Choroid plexus epithelial cell (primary cell): ENCODE measurements at regions not wholly inside any gene's neighbourhood (a gene's known extent, or its start where the extent isn't known, plus 50 kb on each side); places are given as distances from the start of the nearest gene placed in this dataset.

Source experiments
- DNase-seq: peaks from one replicate; pipeline ENCODE4 v3.0.0-alpha.2; 2010; ENCODE audit warnings: low read depth
- H3K4me3 ChIP-seq: 2 replicates; pipeline ENCODE4 v1.5.1; 2011; ENCODE audit warnings: low read depth, mild to moderate bottlenecking, control low read depth, low read length, moderate library complexity
- CTCF ChIP-seq: conservative IDR thresholded peaks from 2 replicates; pipeline ENCODE4 v1.5.1; 2011; ENCODE audit warnings: low read depth, mild to moderate bottlenecking, control low read depth, inconsistent platforms, low read length, moderate library complexity

- no peak for DNase-seq
- no peak for TF ChIP-seq CTCF
- no peak overlapping the region for H3K4me3 ChIP-seq
Observed at GRCh38 chr12:118743896-118744700, 237.2 kb upstream of the SRRM4 start.

- no peak for DNase-seq
- TF ChIP-seq CTCF = no peak
- H3K4me3 ChIP-seq = no peak overlapping the region
Observed at GRCh38 chr12:118746176-118746575, 235.2 kb upstream of the SRRM4 start.

DNA sequence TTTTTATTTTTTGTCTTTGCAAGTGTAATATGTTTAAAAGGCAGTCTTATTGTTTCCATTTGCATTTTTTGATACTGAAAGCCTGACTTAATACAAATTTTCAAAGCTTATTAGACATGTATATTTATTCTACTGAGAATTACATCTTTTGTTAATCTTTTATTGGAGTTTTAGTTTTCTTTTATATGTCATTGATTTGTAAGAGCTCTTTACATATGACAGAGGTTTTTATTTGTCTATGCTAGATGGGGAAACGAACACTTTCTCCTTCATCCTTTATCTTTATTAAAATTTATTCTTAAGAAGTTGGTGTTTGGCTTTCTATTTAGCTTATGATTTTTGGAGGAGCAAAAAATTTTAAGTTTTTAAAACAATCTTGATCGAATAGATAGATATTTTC, 234.4 kb upstream of the SRRM4 start:
- H3K4me3 ChIP-seq = no peak overlapping the region
- no peak for DNase-seq
- no peak for TF ChIP-seq CTCF

DNA sequence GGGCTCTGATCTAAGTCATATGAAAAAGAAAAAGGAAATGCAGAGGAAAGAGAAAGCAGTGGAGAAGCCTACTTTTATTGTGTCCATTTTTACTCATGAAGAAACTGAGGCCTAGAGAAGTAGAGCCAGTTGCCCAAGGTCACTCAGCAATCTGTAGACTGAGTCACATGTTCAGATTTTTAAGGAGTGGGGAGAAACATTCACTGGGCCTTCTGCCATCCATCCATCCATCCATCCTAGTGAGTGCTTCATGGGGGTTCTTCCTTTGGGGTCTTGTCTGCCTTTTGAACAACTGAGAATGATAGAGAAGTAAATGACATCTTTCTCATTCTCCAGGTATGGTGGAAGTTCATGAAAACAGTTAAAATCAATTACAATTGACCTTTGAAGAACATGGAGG, 233.6 kb upstream of the SRRM4 start:
- DNase-seq = no peak
- TF ChIP-seq CTCF = no peak
- H3K4me3 ChIP-seq = no peak overlapping the region

DNA sequence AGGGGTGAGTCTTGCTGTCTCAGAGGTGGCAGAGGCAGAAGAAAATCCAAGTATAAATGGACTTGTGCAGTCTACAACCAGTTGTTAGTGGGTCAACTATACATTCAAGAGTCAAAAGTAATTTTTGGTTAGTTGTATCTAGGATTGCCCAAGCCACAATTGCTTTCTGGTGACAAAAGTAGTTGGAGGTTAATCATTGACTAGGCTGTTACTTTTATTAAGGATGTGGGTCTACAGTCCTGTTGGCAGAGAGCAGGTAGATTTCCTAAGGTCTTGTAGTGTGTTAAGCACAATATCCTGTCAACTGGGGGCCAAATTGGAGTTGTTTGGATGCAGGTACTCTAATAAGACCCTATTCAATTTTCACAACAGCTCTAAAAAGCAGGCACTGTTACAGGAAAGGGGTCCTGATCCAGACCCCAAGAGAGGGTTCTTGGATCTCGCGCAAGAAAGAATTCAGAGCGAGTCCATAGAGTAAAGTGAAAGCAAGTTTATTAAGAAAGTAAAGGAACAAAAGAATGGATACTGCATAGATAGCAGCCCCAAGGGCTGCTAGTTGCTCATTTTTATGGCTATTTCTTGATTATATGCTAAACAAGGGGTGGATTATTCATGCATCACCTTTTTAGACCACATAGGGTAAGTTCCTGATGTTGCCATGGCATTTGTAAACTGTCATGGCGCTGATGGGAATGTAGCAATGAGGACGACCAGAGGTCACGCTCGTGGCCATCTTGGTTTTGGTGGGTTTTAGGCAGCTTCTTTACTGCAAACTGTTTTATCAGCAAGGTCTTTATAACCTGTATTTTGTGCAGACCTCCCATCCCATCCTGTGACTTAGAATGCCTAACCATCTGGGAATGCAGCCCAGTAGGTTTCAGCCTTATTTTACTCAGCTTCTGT, 232.6 kb upstream of the SRRM4 start:
- no peak for TF ChIP-seq CTCF
- no peak for DNase-seq
- no peak overlapping the region for H3K4me3 ChIP-seq

GRCh38 chr12:118749646-118750045, 231.7 kb upstream of the SRRM4 start:
- DNase-seq = no peak
- TF ChIP-seq CTCF = no peak

More at GRCh38 chr12:118749646-118750045, 231.7 kb upstream of the SRRM4 start:
- no peak overlapping the region for H3K4me3 ChIP-seq
